CD14-positive monocyte (primary cell): ENCODE measurements at regions not wholly inside any gene's neighbourhood (a gene's known extent, or its start where the extent isn't known, plus 50 kb on each side); places are given as distances from the start of the nearest gene placed in this dataset.

Source experiments
- DNase-seq, 3 donors: peaks; one replicate each; pipeline ENCODE4 v3.0.0-alpha.2; 2011 to 2022
- H2AFZ ChIP-seq: 2 replicates; pipeline ENCODE4 v1.6.0; 2012; ENCODE audit warnings: mild to moderate bottlenecking, low read depth, low read length, inconsistent platforms; ENCODE audit not compliant: insufficient read depth, poor library complexity, severe bottlenecking
- H3K27ac ChIP-seq, 2 donors: 1 replicate in 1 of 2; 2 replicates in 1 of 2; pipeline ENCODE4 v1.5.1; 2012 to 2013; ENCODE audit warnings: low read length in 2 of 2, control low read depth in 1 of 2, inconsistent platforms in 1 of 2, low read depth in 1 of 2, mild to moderate bottlenecking in 1 of 2
- H3K27me3 ChIP-seq, 2 donors: one replicate each; pipeline versions ENCODE4 v1.6.0 to v1.6.1; 2011 to 2013; ENCODE audit warnings: low read length in 2 of 2; ENCODE audit not compliant: control insufficient read depth in 2 of 2, insufficient read depth in 2 of 2
- H3K36me3 ChIP-seq, 2 donors: replicated peaks in 1 of 2; 1 replicate in 1 of 2; 2 replicates in 1 of 2; pipeline versions ENCODE4 v1.5.1 to v1.6.1; 2012 to 2013; ENCODE audit warnings: low read length in 2 of 2, control low read depth in 1 of 2, inconsistent platforms in 1 of 2, mild to moderate bottlenecking in 1 of 2; ENCODE audit not compliant: insufficient read depth in 2 of 2, control insufficient read depth in 1 of 2
- H3K4me1 ChIP-seq, 2 donors: 1 replicate in 1 of 2; 2 replicates in 1 of 2; pipeline versions ENCODE4 v1.5.1 to v1.6.1; 2012 to 2013; ENCODE audit warnings: low read length in 2 of 2, control low read depth in 1 of 2, inconsistent platforms in 1 of 2, mild to moderate bottlenecking in 1 of 2, moderate library complexity in 1 of 2; ENCODE audit not compliant: insufficient read depth in 2 of 2, control insufficient read depth in 1 of 2
- H3K4me2 ChIP-seq: replicated peaks from 2 replicates; pipeline ENCODE3; 2012; ENCODE audit warnings: low read length, moderate library complexity, mild to moderate bottlenecking; ENCODE audit not compliant: poor library complexity, severe bottlenecking; ENCODE audit errors: extremely low read depth
- H3K4me3 ChIP-seq, 3 experiments: fragments of 200-600 bp in 1 of 3; sonication (generic) in 1 of 3; replicated peaks in 1 of 3; 1 replicate in 2 of 3; 2 replicates in 1 of 3; pipeline ENCODE4 v1.5.1; 2011 to 2013; ENCODE audit warnings: low read length in 3 of 3, mild to moderate bottlenecking in 3 of 3, control low read depth in 2 of 3, low read depth in 2 of 3, inconsistent platforms in 1 of 3, moderate library complexity in 1 of 3
- H3K79me2 ChIP-seq: 2 replicates; pipeline ENCODE4 v1.6.0; 2012; ENCODE audit warnings: mild to moderate bottlenecking, control low read depth, inconsistent platforms, low read length, moderate library complexity; ENCODE audit not compliant: insufficient read depth
- H3K9ac ChIP-seq: 2 replicates; pipeline ENCODE4 v1.6.0; 2017; ENCODE audit warnings: low read length, mild to moderate bottlenecking; ENCODE audit not compliant: insufficient read depth, poor library complexity, severe bottlenecking
- H3K9me3 ChIP-seq, 2 donors: replicated peaks in 1 of 2; 1 replicate in 1 of 2; 2 replicates in 1 of 2; pipeline versions ENCODE4 v1.5.1 to v1.6.1; 2012 to 2013; ENCODE audit warnings: low read length in 2 of 2, control low read depth in 1 of 2; ENCODE audit not compliant: control insufficient read depth in 1 of 2, insufficient read depth in 1 of 2
- H4K20me1 ChIP-seq: 2 replicates; pipeline ENCODE4 v1.6.0; 2012; ENCODE audit warnings: mild to moderate bottlenecking, low read length, control low read depth, moderate library complexity; ENCODE audit not compliant: insufficient read depth
- H3K27ac Mint-ChIP-seq, 7 donors: one replicate each; pipeline ENCODE4 v1.8.0; 2020; ENCODE audit warnings: mild to moderate bottlenecking in 7 of 7, mixed read lengths in 7 of 7, moderate library complexity in 6 of 7, inconsistent platforms in 2 of 7
- H3K27me3 Mint-ChIP-seq, 3 donors: one replicate each; pipeline ENCODE4 v1.8.0; 2021 to 2022; ENCODE audit warnings: low read depth in 3 of 3, mild to moderate bottlenecking in 3 of 3, mixed read lengths in 3 of 3, moderate library complexity in 3 of 3, inconsistent platforms in 1 of 3
- H3K36me3 Mint-ChIP-seq, 2 donors: one replicate each; pipeline ENCODE4 v1.8.0; 2020; ENCODE audit warnings: mixed read lengths in 2 of 2, inconsistent platforms in 1 of 2, mild to moderate bottlenecking in 1 of 2
- H3K4me1 Mint-ChIP-seq: one replicate; pipeline ENCODE4 v1.8.0; 2020; ENCODE audit warnings: mild to moderate bottlenecking, mixed read lengths
- H3K4me3 Mint-ChIP-seq, 2 donors: one replicate each; pipeline ENCODE4 v1.8.0; 2020; ENCODE audit warnings: mild to moderate bottlenecking in 2 of 2, mixed read lengths in 2 of 2, moderate library complexity in 1 of 2
- H3K9me3 Mint-ChIP-seq, 7 donors: one replicate each; pipeline ENCODE4 v1.8.0; 2020 to 2022; ENCODE audit warnings: mixed read lengths in 7 of 7, mild to moderate bottlenecking in 6 of 7, moderate library complexity in 6 of 7, inconsistent platforms in 2 of 7
- CTCF ChIP-seq: fragments of 200-600 bp; IDR thresholded peaks from one replicate; pipeline ENCODE4 v1.8.0; 2022; ENCODE audit warnings: antibody characterized with exemption, mild to moderate bottlenecking
- WGBS: methylation state at CpG from one replicate; pipeline ENCODE4 v1.1.5; 2013; ENCODE audit warnings: missing lambda C conversion rate; ENCODE audit not compliant: insufficient coverage; 5-methylcytosine and 5-hydroxymethylcytosine counted together
- intact Hi-C, 2 donors: fragments of 100-400 bp; cut with micrococcal nuclease; formaldehyde crosslinking; loops; one replicate each; pipeline versions ENCODE4 v1.15.0 to v1.15.1; 2023

- Mint-ChIP-seq H3K4me1 (no peaks in the 10 kb centered on the region), H3K4me3 (no peak overlapping the region), H3K9me3 (no peaks in the 10 kb centered on the region), H3K27ac (no peak overlapping the region), H3K27me3 (peaks cover 7 to 15% (median 9%) of the 10 kb centered on the region in 3 donors), H3K36me3 (no peaks in the 10 kb centered on the region)
- Histone ChIP-seq H4K20me1 (no peaks in the 10 kb centered on the region), H3K9me3 (no peaks in the 10 kb centered on the region), H3K79me2 (no peaks in the 10 kb centered on the region), H3K36me3 (no peaks in the 10 kb centered on the region), H3K4me2 (no peak overlapping the region), H3K27me3 (no peaks in the 10 kb centered on the region), H2AFZ (no peak overlapping the region), H3K9ac (peak overlapping the region; percentile 6), H3K4me3 (no peak overlapping the region), H3K27ac (no peak overlapping the region), H3K4me1 (no peaks in the 10 kb centered on the region)
- TF ChIP-seq CTCF: no peak
- no peak for DNase-seq
- WGBS: 95% methylated on average over 5 of the region's 9 CpGs
- intact Hi-C loops: no loop called here
Measured at GRCh38 chr22:17314487-17314886, 54.8 kb upstream of the CECR2 start.

GRCh38 chr22:17313626-17314025 is 55.6 kb upstream of the CECR2 start:
- Histone ChIP-seq H2AFZ (no peak overlapping the region), H3K4me1 (no peaks in the 10 kb centered on the region), H3K4me2 (no peak overlapping the region), H3K9me3 (no peaks in the 10 kb centered on the region), H3K27ac (no peak overlapping the region), H3K27me3 (no peaks in the 10 kb centered on the region), H3K36me3 (no peaks in the 10 kb centered on the region), H3K79me2 (no peaks in the 10 kb centered on the region), H3K4me3 (no peak overlapping the region), H3K9ac (no peak overlapping the region), H4K20me1 (no peaks in the 10 kb centered on the region)
- intact Hi-C loops: no loop called here
- Mint-ChIP-seq H3K27me3 (peaks cover 6 to 15% (median 8%) of the 10 kb centered on the region in 3 donors), H3K27ac (no peak overlapping the region), H3K36me3 (no peaks in the 10 kb centered on the region), H3K9me3 (no peaks in the 10 kb centered on the region), H3K4me1 (no peaks in the 10 kb centered on the region), H3K4me3 (no peak overlapping the region)
- WGBS: 91% methylated on average over 14 of the region's 14 CpGs
- no peak for TF ChIP-seq CTCF
- DNase-seq: no peak
